Lung (tissue), 11 donors: ENCODE measurements at regions not wholly inside any gene's neighbourhood (a gene's known extent, or its start where the extent isn't known, plus 50 kb on each side); places are given as distances from the start of the nearest gene placed in this dataset.

ENCODE experiments used
- ATAC-seq: fragments of 200-7000 bp; cut with Tn5 transposase; one replicate; pipeline ENCODE4 v1.9.1; 2020; ENCODE audit warnings: moderate number of reproducible peaks; ENCODE audit not compliant: insufficient read depth, low FRiP score
- DNase-seq, 3 donors: peaks; one replicate each; pipeline ENCODE4 v3.0.0-alpha.2; 2013 to 2017
- H3K27ac ChIP-seq, 2 donors: one replicate each; pipeline ENCODE4 v1.5.1; 2013; ENCODE audit warnings: mild to moderate bottlenecking in 2 of 2, moderate library complexity in 2 of 2, control low read depth in 1 of 2, inconsistent platforms in 1 of 2, low read depth in 1 of 2, low read length in 1 of 2
- H3K27me3 ChIP-seq, 3 donors: one replicate each; pipeline ENCODE4 v1.5.1; 2013; ENCODE audit warnings: low read length in 2 of 3; ENCODE audit not compliant: control insufficient read depth in 3 of 3, insufficient read depth in 3 of 3
- H3K36me3 ChIP-seq, 4 donors: one replicate each; pipeline ENCODE4 v1.5.1; 2013; ENCODE audit warnings: low read length in 4 of 4, mild to moderate bottlenecking in 1 of 4, moderate library complexity in 1 of 4; ENCODE audit not compliant: control insufficient read depth in 4 of 4, insufficient read depth in 4 of 4
- H3K4me1 ChIP-seq, 5 donors: one replicate each; pipeline ENCODE4 v1.5.1; 2013; ENCODE audit warnings: low read length in 5 of 5, mild to moderate bottlenecking in 2 of 5, moderate library complexity in 1 of 5; ENCODE audit not compliant: control insufficient read depth in 5 of 5, insufficient read depth in 5 of 5
- H3K4me3 ChIP-seq: one replicate; pipeline ENCODE4 v1.5.1; 2013; ENCODE audit warnings: mild to moderate bottlenecking, control low read depth, moderate library complexity
- H3K9ac ChIP-seq, 2 donors: one replicate each; pipeline ENCODE4 v1.5.1; 2013; ENCODE audit warnings: low read length in 2 of 2, control low read depth in 1 of 2; ENCODE audit not compliant: insufficient read depth in 1 of 2
- H3K9me3 ChIP-seq, 4 donors: one replicate each; pipeline ENCODE4 v1.5.1; 2013; ENCODE audit warnings: low read length in 3 of 4, mild to moderate bottlenecking in 1 of 4, moderate library complexity in 1 of 4; ENCODE audit not compliant: control insufficient read depth in 4 of 4, insufficient read depth in 3 of 4
- WGBS, 2 donors: extraction: QIAGEN DNeasy Blood & Tissue Kit; methylation state at CpG; one replicate each; pipeline ENCODE4 v1.1.7; 2013; 5-methylcytosine and 5-hydroxymethylcytosine counted together
- TF ChIP-seq, protein P1 (sequence below): IDR thresholded peaks from 2 replicates; pipeline ENCODE4 v1.5.1; 2012; ENCODE audit warnings: mild to moderate bottlenecking; ENCODE audit errors: control extremely low read depth, extremely low read depth
- donor health status: control.
- donor health status: control.
- donor health status: Bipolar disorder and iron deficiency.
- donor health status: healthy.
- donor health status: DM: yes; HTN: yes; CAD: no.

- Histone ChIP-seq H3K36me3 (no peaks in the 10 kb centered on the region), H3K4me1 (peaks cover 0 to 8% (median 0%) of the 10 kb centered on the region in 5 donors), H3K4me3 (no peak overlapping the region), H3K27me3 (no peaks in the 10 kb centered on the region), H3K9me3 (no peaks in the 10 kb centered on the region), H3K27ac (no peak overlapping the region), H3K9ac (no peak overlapping the region)
- 92 to 93% methylated on average over 5 of the region's 5 CpGs for WGBS, 2 donors
- DNase-seq (no peak), ATAC-seq (no peak)
- TF ChIP-seq, protein P1, sequence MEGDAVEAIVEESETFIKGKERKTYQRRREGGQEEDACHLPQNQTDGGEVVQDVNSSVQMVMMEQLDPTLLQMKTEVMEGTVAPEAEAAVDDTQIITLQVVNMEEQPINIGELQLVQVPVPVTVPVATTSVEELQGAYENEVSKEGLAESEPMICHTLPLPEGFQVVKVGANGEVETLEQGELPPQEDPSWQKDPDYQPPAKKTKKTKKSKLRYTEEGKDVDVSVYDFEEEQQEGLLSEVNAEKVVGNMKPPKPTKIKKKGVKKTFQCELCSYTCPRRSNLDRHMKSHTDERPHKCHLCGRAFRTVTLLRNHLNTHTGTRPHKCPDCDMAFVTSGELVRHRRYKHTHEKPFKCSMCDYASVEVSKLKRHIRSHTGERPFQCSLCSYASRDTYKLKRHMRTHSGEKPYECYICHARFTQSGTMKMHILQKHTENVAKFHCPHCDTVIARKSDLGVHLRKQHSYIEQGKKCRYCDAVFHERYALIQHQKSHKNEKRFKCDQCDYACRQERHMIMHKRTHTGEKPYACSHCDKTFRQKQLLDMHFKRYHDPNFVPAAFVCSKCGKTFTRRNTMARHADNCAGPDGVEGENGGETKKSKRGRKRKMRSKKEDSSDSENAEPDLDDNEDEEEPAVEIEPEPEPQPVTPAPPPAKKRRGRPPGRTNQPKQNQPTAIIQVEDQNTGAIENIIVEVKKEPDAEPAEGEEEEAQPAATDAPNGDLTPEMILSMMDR = no peak
Observed at GRCh38 chr12:4111010-4111409, 162.6 kb upstream of the CCND2 start.

GRCh38 chr12:4109826-4110225, 163.7 kb upstream of the CCND2 start:
- 93 to 98% methylated on average over 5 of the region's 5 CpGs for WGBS, 2 donors
- no peak for DNase-seq
- ATAC-seq = no peak
- H3K4me3 ChIP-seq = no peak overlapping the region
- no peaks in the 10 kb centered on the region for H3K36me3 ChIP-seq
- TF ChIP-seq, protein P1 = no peak
- H3K9ac ChIP-seq = no peak overlapping the region
- peaks cover 0 to 8% (median 0%) of the 10 kb centered on the region in 5 donors for H3K4me1 ChIP-seq
- no peaks in the 10 kb centered on the region for H3K9me3 ChIP-seq
- no peak overlapping the region for H3K27ac ChIP-seq
- H3K27me3 ChIP-seq = no peaks in the 10 kb centered on the region

GRCh38 chr12:4108803-4109345, 164.7 kb upstream of the CCND2 start:
- 91 to 94% methylated on average over 5 of the region's 5 CpGs for WGBS, 2 donors
- peaks cover 0 to 8% (median 0%) of the 10 kb centered on the region in 5 donors for H3K4me1 ChIP-seq
- H3K9me3 ChIP-seq = no peaks in the 10 kb centered on the region
- no peak overlapping the region for H3K9ac ChIP-seq
- TF ChIP-seq, protein P1 = no peak
- ATAC-seq (no peak), DNase-seq (no peak)
- no peaks in the 10 kb centered on the region for H3K36me3 ChIP-seq
- H3K4me3 ChIP-seq = no peak overlapping the region
- no peak overlapping the region for H3K27ac ChIP-seq
- no peaks in the 10 kb centered on the region for H3K27me3 ChIP-seq
